ENCODE measurements at regions not wholly inside any gene's neighbourhood (a gene's known extent, or its start where the extent isn't known, plus 50 kb on each side); places are given as distances from the start of the nearest gene placed in this dataset.

- WGBS, 2 donors, result 78 to 87% methylated on average over 5 of the region's 5 CpGs
- intact Hi-C loops (cut with DNase I), result no loop called here
- no peaks in the 10 kb centered on the region for H3K27me3 ChIP-seq
- H3K4me1 ChIP-seq, result peaks cover 0 to 13% (median 4%) of the 10 kb centered on the region in 4 donors
- H3K27ac ChIP-seq, result no peak overlapping the region
- TF ChIP-seq POLR2A (IDR thresholded peaks at IDR 0.05) (no peak), EP300 (IDR thresholded peaks at IDR 0.05) (no peak), POLR2AphosphoS5 (IDR thresholded peaks at IDR 0.05) (no peak)
- TF ChIP-seq, protein P1, sequence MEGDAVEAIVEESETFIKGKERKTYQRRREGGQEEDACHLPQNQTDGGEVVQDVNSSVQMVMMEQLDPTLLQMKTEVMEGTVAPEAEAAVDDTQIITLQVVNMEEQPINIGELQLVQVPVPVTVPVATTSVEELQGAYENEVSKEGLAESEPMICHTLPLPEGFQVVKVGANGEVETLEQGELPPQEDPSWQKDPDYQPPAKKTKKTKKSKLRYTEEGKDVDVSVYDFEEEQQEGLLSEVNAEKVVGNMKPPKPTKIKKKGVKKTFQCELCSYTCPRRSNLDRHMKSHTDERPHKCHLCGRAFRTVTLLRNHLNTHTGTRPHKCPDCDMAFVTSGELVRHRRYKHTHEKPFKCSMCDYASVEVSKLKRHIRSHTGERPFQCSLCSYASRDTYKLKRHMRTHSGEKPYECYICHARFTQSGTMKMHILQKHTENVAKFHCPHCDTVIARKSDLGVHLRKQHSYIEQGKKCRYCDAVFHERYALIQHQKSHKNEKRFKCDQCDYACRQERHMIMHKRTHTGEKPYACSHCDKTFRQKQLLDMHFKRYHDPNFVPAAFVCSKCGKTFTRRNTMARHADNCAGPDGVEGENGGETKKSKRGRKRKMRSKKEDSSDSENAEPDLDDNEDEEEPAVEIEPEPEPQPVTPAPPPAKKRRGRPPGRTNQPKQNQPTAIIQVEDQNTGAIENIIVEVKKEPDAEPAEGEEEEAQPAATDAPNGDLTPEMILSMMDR (IDR thresholded peaks at IDR 0.05), result no peak
- H3K4me3 ChIP-seq, result no peak overlapping the region
- no peaks in the 10 kb centered on the region for H3K9me3 ChIP-seq
- H3K36me3 ChIP-seq, result no peaks in the 10 kb centered on the region
- DNase-seq, result no peak
These were observed 92.7 kb downstream of the PCSK1 start for GRCh38 chr5:96340357-96340756.

- WGBS, 2 donors, result 83 to 96% methylated on average over 3 of the region's 3 CpGs
- intact Hi-C loops (cut with DNase I), result loop anchor here (5.0 kb wide), 3 partner anchors 383 to 698 kb away; no protein-coding TSS in a partner anchor
- TF ChIP-seq, protein P1 (IDR thresholded peaks at IDR 0.05), result no peak
- TF ChIP-seq POLR2AphosphoS5 (IDR thresholded peaks at IDR 0.05) (no peak), POLR2A (IDR thresholded peaks at IDR 0.05) (no peak), EP300 (IDR thresholded peaks at IDR 0.05) (no peak)
- DNase-seq, result no peak
- H3K4me3 ChIP-seq, result no peak overlapping the region
- H3K27ac ChIP-seq, result no peak overlapping the region
- no peaks in the 10 kb centered on the region for H3K36me3 ChIP-seq
- H3K27me3 ChIP-seq, result no peaks in the 10 kb centered on the region
- peaks cover 0 to 13% (median 4%) of the 10 kb centered on the region in 4 donors for H3K4me1 ChIP-seq
- H3K9me3 ChIP-seq, result no peaks in the 10 kb centered on the region
These were observed 93.2 kb downstream of the PCSK1 start for GRCh38 chr5:96339862-96340261.

GRCh38 chr5:96338624-96339415, 94.2 kb downstream of the PCSK1 start:
- WGBS, 2 donors, result 31 to 59% methylated on average over 6 of the region's 6 CpGs
- peak; percentile 65 for DNase-seq

GRCh38 chr5:96338091-96338490, 95.0 kb downstream of the PCSK1 start:
- peak overlapping the region in 1 of 4 donors; percentile 41 for H3K27ac ChIP-seq
- no peaks in the 10 kb centered on the region for H3K27me3 ChIP-seq
- WGBS, 2 donors, result 23 to 36% methylated on average over 2 of the region's 2 CpGs
- no peak for TF ChIP-seq POLR2AphosphoS5 (IDR thresholded peaks at IDR 0.05)
- TF ChIP-seq, protein P1 (IDR thresholded peaks at IDR 0.05), result no peak
- TF ChIP-seq EP300 (IDR thresholded peaks at IDR 0.05), result no peak
- TF ChIP-seq POLR2A (IDR thresholded peaks at IDR 0.05), result no peak
- no peak overlapping the region for H3K4me3 ChIP-seq
- intact Hi-C loops (cut with DNase I), result loop anchor here (5.0 kb wide), 3 partner anchors 381 to 696 kb away; no protein-coding TSS in a partner anchor
- H3K4me1 ChIP-seq, result peaks cover 0 to 13% (median 4%) of the 10 kb centered on the region in 4 donors
- no peaks in the 10 kb centered on the region for H3K36me3 ChIP-seq
- no peak for DNase-seq
- H3K9me3 ChIP-seq, result no peaks in the 10 kb centered on the region

More at GRCh38 chr5:96338624-96339415, 94.2 kb downstream of the PCSK1 start:
- peak overlapping the region in 2 of 4 donors; percentile 3 to 41 for H3K27ac ChIP-seq
- no peaks in the 10 kb centered on the region for H3K36me3 ChIP-seq
- H3K9me3 ChIP-seq, result no peaks in the 10 kb centered on the region
- peaks cover 0 to 13% (median 4%) of the 10 kb centered on the region in 4 donors for H3K4me1 ChIP-seq
- no peak overlapping the region for H3K4me3 ChIP-seq
- intact Hi-C loops (cut with DNase I), result loop anchor here (5.0 kb wide), 3 partner anchors 382 to 697 kb away; no protein-coding TSS in a partner anchor
- no peaks in the 10 kb centered on the region for H3K27me3 ChIP-seq
- TF ChIP-seq POLR2AphosphoS5 (IDR thresholded peaks at IDR 0.05) (no peak), EP300 (IDR thresholded peaks at IDR 0.05) (peak in 1 of 4 donors; percentile 36)

DNA sequence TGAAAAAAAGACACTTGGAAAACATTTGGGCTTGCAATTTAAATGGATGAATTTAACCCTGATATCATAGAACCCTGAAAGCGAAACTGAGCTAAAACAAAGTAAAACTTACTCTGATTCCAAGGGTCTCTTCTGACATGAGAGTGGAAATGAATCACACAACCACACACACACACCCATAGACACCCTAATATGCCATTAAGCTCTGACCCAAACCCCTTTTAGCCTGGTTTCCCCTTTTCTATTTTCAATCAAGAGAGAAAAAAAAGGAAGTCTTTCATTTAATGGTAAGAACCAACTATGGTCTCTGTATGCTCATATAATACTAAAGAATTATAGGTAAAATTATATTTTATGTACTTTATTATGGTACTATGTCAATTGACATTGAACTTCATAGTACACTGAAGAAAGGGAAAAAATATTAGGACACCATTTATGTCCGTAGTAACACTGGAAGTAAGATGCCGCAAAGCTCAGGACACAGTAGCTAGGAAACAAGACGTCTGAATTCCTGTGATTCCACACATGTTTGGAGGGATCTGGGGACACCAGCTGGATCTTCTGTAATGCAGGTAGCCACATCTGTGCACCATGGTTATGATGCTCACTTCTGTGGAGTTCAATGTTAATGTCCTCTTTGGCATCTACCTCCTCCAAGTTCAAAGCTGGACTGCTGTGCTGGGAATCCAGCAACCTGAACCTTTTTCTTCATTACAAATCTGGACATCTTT, 95.8 kb downstream of the PCSK1 start:
- Histone ChIP-seq H3K4me1 (peaks cover 0 to 13% (median 4%) of the 10 kb centered on the region in 4 donors), H3K4me3 (no peak overlapping the region), H3K27ac (no peak overlapping the region), H3K36me3 (no peaks in the 10 kb centered on the region), H3K9me3 (no peaks in the 10 kb centered on the region), H3K27me3 (no peaks in the 10 kb centered on the region)
- TF ChIP-seq, protein P1 (IDR thresholded peaks at IDR 0.05), result no peak
- no peak for TF ChIP-seq POLR2A (IDR thresholded peaks at IDR 0.05)
- no peak for TF ChIP-seq EP300 (IDR thresholded peaks at IDR 0.05)
- no peak for TF ChIP-seq POLR2AphosphoS5 (IDR thresholded peaks at IDR 0.05)
- intact Hi-C loops (cut with DNase I), result loop anchor here (5.0 kb wide), 3 partner anchors 380 to 695 kb away; no protein-coding TSS in a partner anchor
- no peak for DNase-seq
- WGBS, 2 donors, result 87 to 88% methylated on average over 4 of the region's 4 CpGs

Measured in sigmoid colon (tissue), 6 donors.